ENCODE measurements at regions not wholly inside any gene's neighbourhood (a gene's known extent, or its start where the extent isn't known, plus 50 kb on each side); places are given as distances from the start of the nearest gene placed in this dataset.

DNA sequence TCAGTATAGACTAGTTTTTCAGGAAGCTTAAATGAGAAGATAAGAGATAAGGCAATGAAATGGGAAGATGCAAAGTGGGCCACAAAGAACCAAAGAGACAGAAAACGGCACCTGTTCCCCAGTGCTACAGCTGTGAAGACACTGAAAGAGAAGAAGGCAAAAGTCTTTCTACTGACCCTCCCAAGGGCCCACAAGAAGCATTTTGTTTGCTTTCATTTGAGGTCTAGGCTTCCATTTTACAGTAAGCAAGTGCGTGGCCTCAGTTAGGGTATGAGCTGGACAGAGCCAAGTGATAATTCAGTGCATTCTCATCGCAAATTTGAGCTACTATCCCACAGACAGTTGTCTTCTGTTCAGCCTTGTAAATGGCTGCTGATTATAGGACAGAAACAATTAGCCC, 53.4 kb upstream of the STK17B start:
- ATAC-seq (no peak), DNase-seq (ENCODE audit: low spot score) (no peak)
- H3K4me1 Mint-ChIP-seq (ENCODE audit: low read depth in 2 of 2): peaks cover 45 to 53% of the 10 kb centered on the region in 2 donors
- peaks cover 8% of the 10 kb centered on the region for H3K9me3 Mint-ChIP-seq
- peaks cover 17% of the 10 kb centered on the region for H3K36me3 Mint-ChIP-seq
- H3K27me3 Mint-ChIP-seq: no peaks in the 10 kb centered on the region
- no peak overlapping the region for H3K4me3 Mint-ChIP-seq
- peak overlapping the region in 1 of 2 donors; percentile 75 for H3K27ac Mint-ChIP-seq

DNA sequence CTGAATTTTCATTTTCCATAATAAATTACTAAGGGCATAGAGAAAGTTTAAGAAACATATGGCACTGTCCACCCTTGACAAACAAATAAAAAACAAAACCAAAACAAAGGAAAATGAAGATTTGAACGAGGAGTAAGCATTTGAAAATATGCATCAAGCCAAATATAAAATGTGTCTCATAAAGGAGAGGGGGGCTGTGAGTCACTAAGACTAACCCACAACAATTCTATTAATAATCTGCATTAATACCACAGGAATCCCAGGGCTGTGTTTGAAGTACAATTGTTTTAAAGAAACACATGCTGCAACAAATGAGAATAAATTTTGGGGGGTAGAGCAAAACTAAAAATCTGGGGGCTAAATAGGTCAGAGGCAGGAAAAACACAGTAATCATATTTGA, 53.8 kb upstream of the STK17B start:
- H3K9me3 Mint-ChIP-seq: peaks cover 8% of the 10 kb centered on the region
- H3K27ac Mint-ChIP-seq: peak overlapping the region in 1 of 2 donors; percentile 75
- no peak overlapping the region for H3K4me3 Mint-ChIP-seq
- ATAC-seq (no peak), DNase-seq (ENCODE audit: low spot score) (no peak)
- peaks cover 17% of the 10 kb centered on the region for H3K36me3 Mint-ChIP-seq
- H3K27me3 Mint-ChIP-seq: no peaks in the 10 kb centered on the region
- H3K4me1 Mint-ChIP-seq (ENCODE audit: low read depth in 2 of 2): peaks cover 47 to 53% of the 10 kb centered on the region in 2 donors

DNA sequence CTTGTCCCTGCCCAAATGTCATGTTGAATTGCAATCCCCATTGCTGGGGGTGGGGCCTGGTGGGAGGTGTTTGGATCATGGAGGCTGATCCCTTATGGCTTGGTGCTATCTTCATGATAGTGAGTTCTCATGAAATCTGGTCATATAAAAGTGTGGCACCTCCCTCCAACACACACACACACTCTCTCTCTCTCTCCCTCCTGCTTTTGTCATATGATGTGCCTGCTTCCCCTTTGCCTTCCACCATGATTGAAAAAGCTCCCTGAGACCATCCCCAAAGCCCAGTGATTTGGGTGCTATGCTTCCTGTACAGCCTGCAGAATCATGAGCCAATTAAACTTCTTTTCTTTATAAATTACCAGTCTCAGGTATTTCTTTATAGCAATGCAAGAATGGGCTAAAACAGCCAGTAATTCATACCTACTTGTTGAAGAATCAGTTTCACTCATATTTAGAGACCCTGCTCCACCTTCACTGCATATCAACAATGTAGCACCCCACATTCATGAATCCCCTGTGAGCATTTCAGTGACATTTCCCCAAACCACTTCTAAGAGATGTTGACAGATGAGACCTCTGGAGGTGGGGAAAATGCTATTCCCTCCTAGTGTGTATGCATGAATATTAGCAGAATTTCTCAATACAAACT, 54.8 kb upstream of the STK17B start:
- Mint-ChIP-seq H3K4me1 (ENCODE audit: low read depth in 2 of 2) (peaks cover 48 to 50% of the 10 kb centered on the region in 2 donors), H3K4me3 (no peak overlapping the region), H3K27me3 (no peaks in the 10 kb centered on the region), H3K27ac (peak overlapping the region; percentile 50 to 86), H3K9me3 (peaks cover 8% of the 10 kb centered on the region), H3K36me3 (peaks cover 17% of the 10 kb centered on the region)
- DNase-seq (ENCODE audit: low spot score) (no peak), ATAC-seq (no peak)

DNA sequence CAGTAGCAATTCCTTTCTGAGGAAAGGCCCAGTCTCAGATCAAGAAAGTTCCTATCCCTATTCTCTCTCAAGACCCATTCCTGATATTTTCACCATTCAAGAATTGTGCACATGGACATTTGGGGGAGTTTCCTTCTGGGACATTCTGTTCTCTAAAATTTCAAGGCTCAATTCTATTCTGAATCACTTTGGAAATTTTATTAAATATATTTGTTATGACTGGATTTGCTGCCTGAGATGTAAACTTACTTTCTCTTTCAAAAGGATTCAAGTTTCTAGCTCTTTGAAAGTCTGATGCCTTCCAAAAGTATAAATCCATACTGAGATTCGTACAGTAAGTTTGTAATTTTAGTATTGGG, 55.3 kb upstream of the STK17B start:
- no peak for ATAC-seq
- Mint-ChIP-seq H3K36me3 (peaks cover 17% of the 10 kb centered on the region), H3K4me1 (ENCODE audit: low read depth in 2 of 2) (peaks cover 48 to 51% of the 10 kb centered on the region in 2 donors), H3K27ac (peak overlapping the region; percentile 50 to 86), H3K4me3 (no peak overlapping the region), H3K27me3 (no peaks in the 10 kb centered on the region), H3K9me3 (peaks cover 8% of the 10 kb centered on the region)
- no peak for DNase-seq (ENCODE audit: low spot score)

DNA sequence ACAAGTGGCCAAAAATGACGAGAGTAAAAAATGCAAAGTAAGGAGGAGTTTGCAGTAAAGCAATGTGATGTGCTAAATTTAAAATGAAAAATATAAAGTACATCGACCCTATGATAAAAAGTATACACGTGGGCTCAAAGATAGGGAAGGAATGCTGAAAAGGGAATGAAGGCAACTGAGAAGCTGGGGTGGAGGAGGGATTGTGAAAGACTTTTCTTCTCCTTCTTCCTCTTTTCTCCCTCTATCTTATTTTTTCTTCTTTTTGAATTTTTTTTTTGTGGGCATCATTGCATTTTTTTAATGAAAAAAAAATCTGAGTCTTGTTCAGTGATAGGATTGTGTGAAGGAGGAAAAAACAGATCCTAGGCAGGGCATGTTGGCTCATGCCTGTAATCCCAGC, 57.6 kb upstream of the STK17B start:
- Mint-ChIP-seq H3K27ac (peak overlapping the region; percentile 69 to 99), H3K4me1 (ENCODE audit: low read depth in 2 of 2) (peaks cover 54 to 57% of the 10 kb centered on the region in 2 donors), H3K4me3 (no peak overlapping the region), H3K27me3 (no peaks in the 10 kb centered on the region), H3K36me3 (peaks cover 10% of the 10 kb centered on the region), H3K9me3 (peaks cover 7% of the 10 kb centered on the region)
- DNase-seq (ENCODE audit: low spot score) (no peak), ATAC-seq (no peak)

DNA sequence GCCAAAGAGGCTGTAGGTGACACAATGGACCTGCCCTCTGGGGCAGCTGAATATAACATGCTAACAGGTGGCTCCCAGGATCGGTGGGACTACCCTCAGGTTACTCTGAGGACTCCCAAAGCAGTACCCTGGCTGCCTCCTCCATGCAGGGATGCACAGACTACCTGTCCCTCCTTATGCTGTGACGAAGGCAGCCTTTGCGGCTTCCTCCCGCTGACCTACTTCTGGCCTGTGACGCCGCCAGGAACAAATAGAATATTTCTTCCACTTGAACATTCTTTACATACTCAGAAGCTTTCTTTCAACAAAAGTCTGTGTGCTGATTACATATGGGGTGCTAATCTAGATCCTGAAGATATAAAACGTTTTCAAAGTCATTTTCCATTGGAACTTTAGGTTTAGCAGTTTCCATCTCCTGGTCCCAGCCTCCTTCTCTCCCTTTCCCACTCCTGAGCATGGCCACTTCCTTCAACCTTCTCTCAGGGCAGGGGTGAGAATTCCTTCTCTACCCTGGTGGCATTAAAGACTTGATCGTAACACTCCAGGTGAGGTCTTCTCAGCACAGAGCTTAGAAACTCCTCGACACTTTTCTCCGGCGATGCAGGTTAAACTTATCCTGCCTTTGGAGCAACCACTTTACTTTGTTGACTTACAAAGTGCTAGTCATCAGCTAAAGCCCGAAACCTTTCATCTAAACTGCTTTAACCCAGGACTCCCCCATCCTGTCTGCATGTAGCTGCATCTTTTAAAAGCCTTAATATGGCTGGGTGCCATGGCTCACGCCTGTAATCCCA, 58.9 kb upstream of the STK17B start:
- H3K4me3 Mint-ChIP-seq: no peak overlapping the region
- no peaks in the 10 kb centered on the region for H3K27me3 Mint-ChIP-seq
- ATAC-seq: no peak
- H3K36me3 Mint-ChIP-seq: peaks cover 6% of the 10 kb centered on the region
- peak overlapping the region; percentile 56 to 99 for H3K27ac Mint-ChIP-seq
- DNase-seq (ENCODE audit: low spot score): no peak
- peaks cover 4% of the 10 kb centered on the region for H3K9me3 Mint-ChIP-seq
- H3K4me1 Mint-ChIP-seq (ENCODE audit: low read depth in 2 of 2): peaks cover 50 to 53% of the 10 kb centered on the region in 2 donors

DNA sequence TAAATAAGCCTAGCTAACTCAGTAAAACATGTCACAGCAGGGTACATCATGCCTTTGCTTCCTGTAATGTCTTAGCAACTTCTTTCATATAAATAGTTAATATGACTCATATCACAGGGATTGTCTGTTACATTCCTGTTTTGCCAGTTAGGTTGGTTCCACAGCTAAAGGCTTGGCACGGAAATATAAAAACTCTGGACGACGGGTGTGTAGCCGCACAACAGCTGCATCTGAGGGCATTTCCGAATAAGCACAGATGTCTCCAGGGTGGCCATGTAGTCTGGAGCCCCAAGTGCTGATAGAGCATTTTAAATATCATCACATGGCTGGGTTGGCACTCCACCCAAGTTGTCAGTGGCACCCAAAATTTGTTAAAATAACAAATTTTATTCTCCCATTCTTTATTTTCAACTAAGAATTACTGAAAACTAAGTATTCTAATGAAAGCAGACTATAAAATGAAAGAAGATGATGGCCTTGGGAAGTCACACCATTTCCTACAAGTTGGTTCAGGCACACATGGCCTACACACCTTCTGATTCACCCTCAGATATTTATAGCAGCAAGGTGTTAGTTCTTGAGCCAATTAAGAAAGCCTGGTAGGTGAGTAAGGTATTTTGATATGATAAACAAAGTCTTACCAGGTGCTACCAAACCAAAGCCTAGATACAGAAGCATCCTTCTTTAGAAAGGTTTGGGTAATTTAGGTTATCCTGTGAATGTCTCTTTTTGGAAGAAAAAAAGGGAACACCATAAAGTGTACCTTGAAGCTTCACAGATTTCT, 61.8 kb upstream of the STK17B start:
- no peaks in the 10 kb centered on the region for H3K27me3 Mint-ChIP-seq
- ATAC-seq (peak; percentile 51 to 55), DNase-seq (ENCODE audit: low spot score) (no peak)
- H3K4me1 Mint-ChIP-seq (ENCODE audit: low read depth in 2 of 2): peaks cover 62% of the 10 kb centered on the region in 2 donors
- peaks cover under 1% of the 10 kb centered on the region for H3K9me3 Mint-ChIP-seq
- no peaks in the 10 kb centered on the region for H3K36me3 Mint-ChIP-seq
- peak overlapping the region; percentile 99 for H3K27ac Mint-ChIP-seq
- H3K4me3 Mint-ChIP-seq: peak overlapping the region; percentile 79

DNA sequence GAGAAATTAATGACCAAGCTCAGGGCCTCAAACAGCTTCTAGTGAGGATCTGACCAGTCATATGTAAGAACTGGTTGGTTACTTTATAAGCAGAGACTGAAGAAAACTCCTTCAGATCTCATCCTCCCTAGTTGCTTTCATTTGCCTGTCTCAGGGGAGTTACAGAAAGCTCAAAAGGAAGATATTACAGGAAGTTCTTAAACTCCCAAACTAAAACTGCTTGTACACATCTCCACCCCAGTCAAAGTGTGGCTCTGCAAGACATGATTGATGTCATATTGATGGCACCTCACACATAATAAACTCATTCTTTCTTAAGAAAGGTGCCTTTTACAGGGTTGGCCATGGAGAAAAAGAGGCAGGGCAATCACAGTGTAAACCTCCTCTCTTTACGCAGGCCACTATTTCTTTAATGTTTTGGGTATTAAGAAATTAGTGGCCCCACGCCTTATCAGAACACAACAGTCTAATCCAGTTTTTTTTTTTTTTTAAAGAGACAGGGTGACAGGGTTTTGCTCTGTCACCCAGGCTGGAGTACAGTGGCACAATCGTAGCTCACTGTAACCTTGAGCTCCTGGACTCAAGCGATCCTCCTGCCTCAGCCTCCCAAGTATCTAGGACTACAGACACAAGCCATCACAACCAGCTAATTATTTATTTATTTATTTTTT, 62.6 kb upstream of the STK17B start:
- H3K36me3 Mint-ChIP-seq: no peaks in the 10 kb centered on the region
- H3K4me3 Mint-ChIP-seq: peak overlapping the region; percentile 79
- H3K9me3 Mint-ChIP-seq: peaks cover 2% of the 10 kb centered on the region
- peak overlapping the region; percentile 99 for H3K27ac Mint-ChIP-seq
- peak; percentile 61 to 64 for ATAC-seq
- peaks cover 62% of the 10 kb centered on the region in 2 donors for H3K4me1 Mint-ChIP-seq (ENCODE audit: low read depth in 2 of 2)
- no peaks in the 10 kb centered on the region for H3K27me3 Mint-ChIP-seq
- DNase-seq (ENCODE audit: low spot score): no peak

DNA sequence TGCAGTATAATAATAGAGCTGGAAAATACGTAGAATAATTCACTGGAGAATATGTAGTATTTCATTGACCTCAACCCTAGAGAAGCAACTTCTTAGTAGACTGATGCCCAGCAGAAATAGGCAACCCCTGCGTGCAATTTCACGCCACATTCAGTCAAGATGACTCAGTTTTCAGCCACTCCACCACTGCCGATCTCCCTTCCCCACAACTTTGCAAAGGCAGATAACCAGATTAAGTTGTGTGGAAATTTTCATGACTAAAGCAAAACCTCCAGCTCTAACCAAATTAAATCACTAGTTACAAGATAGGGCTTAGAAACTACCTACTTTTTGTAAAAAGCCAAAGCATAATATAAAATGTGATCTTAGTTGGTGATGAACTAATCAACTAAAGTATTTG, 63.3 kb upstream of the STK17B start:
- Mint-ChIP-seq H3K4me1 (ENCODE audit: low read depth in 2 of 2) (peaks cover 64 to 66% of the 10 kb centered on the region in 2 donors), H3K27ac (peak overlapping the region; percentile 99), H3K9me3 (peaks cover 2% of the 10 kb centered on the region), H3K4me3 (peak overlapping the region; percentile 79), H3K36me3 (no peaks in the 10 kb centered on the region), H3K27me3 (no peaks in the 10 kb centered on the region)
- DNase-seq (ENCODE audit: low spot score) (peak; percentile 90), ATAC-seq (peak; percentile 91)

DNA sequence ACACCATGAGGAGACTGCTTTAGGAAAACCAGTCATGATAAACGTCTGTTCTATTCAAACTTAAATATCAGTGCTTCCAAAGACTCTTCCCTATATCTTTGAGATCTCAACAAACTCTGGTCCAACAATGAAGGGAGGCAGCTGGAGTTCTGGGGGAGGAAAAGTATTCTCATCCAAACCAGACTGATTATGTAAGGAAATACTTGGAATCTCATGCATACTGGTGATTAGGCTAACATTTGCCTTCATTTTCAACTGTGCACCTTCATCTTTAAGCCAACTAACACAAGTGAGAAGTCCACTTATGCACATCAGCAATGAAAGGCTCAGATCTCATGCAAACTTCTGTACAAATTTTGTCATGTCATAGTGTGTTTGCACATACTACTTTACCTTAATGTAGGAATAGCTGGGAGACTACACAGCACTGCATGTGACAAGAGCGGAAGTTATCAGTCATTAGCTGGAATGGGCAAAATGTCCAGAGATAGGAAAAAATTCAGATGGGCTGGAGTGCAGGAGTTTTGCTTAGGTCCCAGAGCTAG, 67.5 kb upstream of the STK17B start:
- peaks cover 68 to 75% of the 10 kb centered on the region in 2 donors for H3K4me1 Mint-ChIP-seq (ENCODE audit: low read depth in 2 of 2)
- H3K27ac Mint-ChIP-seq: peak overlapping the region; percentile 99
- no peaks in the 10 kb centered on the region for H3K36me3 Mint-ChIP-seq
- H3K4me3 Mint-ChIP-seq: peak overlapping the region; percentile 96
- H3K9me3 Mint-ChIP-seq: peaks cover 4% of the 10 kb centered on the region
- no peaks in the 10 kb centered on the region for H3K27me3 Mint-ChIP-seq
- ATAC-seq: no peak
- no peak for DNase-seq (ENCODE audit: low spot score)

DNA sequence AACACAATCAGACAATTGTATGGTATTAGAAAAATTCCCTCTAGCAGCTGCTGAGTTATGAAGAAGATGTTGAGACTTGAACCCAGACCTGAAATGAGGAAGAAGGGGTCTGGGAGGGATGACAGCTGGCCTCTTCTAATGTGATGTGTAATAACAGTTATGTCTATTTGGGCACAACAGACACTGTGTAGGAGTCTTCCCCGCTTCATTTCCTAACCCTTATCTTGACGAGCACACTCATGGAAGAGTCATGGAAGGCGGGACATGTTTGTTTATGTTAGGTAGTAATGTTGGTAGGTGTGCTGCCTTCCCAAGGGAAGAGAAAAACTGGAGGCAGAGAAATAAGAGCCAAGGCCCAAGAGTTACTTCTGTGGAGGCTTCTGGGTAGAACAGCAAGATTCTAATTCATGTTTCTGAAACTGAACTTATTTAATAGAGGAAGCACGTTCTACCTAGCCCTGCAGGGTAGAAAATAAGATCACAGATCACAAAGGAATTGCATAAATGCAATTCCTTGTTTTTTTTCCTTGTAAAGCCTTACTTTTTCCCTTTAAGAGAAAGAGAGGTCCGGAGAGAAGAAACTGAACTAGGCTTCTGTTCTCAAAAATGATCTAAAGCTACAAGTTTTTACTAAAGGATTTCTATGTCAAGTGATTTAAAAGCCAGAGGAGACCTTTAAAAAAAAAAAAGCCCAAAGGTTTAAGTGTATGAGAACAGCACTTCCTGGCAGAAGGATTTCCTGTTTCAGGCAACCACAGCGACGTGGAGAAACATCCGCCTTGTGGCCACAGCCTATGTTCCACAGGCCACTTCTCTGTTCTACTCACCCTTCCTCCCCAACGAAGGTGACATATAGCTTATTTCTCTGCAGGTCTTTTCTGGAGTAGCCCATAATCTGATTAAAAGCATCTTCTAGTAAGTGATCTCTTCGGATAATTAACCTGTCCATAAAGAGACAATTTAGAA, 68.5 kb upstream of the STK17B start:
- ATAC-seq: peak; percentile 78 to 80
- H3K36me3 Mint-ChIP-seq: no peaks in the 10 kb centered on the region
- DNase-seq (ENCODE audit: low spot score): peak; percentile 92
- H3K4me3 Mint-ChIP-seq: peak overlapping the region; percentile 96
- H3K27ac Mint-ChIP-seq: peak overlapping the region; percentile 99
- H3K9me3 Mint-ChIP-seq: peaks cover 4% of the 10 kb centered on the region
- H3K27me3 Mint-ChIP-seq: no peaks in the 10 kb centered on the region
- H3K4me1 Mint-ChIP-seq (ENCODE audit: low read depth in 2 of 2): peaks cover 65 to 72% of the 10 kb centered on the region in 2 donors

DNA sequence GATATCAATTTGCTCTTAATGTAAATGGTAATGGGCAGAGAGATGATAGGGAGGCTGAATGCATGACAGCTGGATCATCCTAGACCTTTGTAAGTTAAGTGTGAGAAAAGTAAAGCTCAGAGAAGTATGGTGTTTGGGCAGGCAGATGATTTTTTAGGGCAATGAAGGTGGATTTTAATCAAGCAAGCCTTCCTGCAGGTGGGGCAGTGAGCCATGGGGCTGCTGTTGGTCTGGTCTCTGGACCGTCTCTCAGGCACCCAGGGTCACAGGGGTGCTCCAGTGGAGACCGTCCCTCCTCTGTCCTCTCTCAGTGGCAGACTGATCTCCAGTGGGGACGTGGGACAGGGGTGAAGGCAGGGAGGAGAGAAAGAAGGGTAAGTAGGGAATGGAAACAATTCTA, 69.8 kb upstream of the STK17B start:
- no peaks in the 10 kb centered on the region for H3K27me3 Mint-ChIP-seq
- peaks cover 73 to 80% of the 10 kb centered on the region in 2 donors for H3K4me1 Mint-ChIP-seq (ENCODE audit: low read depth in 2 of 2)
- H3K9me3 Mint-ChIP-seq: peaks cover 4% of the 10 kb centered on the region
- peak overlapping the region; percentile 99 for H3K27ac Mint-ChIP-seq
- no peak for ATAC-seq
- H3K36me3 Mint-ChIP-seq: no peaks in the 10 kb centered on the region
- DNase-seq (ENCODE audit: low spot score): no peak
- peak overlapping the region; percentile 96 for H3K4me3 Mint-ChIP-seq

All from natural killer cell treated with Interleukin-12 subunit alpha and Interleukin-12 subunit beta and Interleukin-15 and Interleukin-18, amount 100 ng/mL, for 72 hours (primary cell).